GM23248 (cell line): ENCODE measurements at regions not wholly inside any gene's neighbourhood (a gene's known extent, or its start where the extent isn't known, plus 50 kb on each side); places are given as distances from the start of the nearest gene placed in this dataset.

Experiments
- EZH2 ChIP-seq: fragments of 200-600 bp; sonication (generic); IDR thresholded peaks from 2 replicates; pipeline ENCODE4 v1.6.1; 2018; ENCODE audit warnings: antibody characterized with exemption, mild to moderate bottlenecking; ENCODE audit not compliant: insufficient read depth, poor library complexity, severe bottlenecking
- EZH2phosphoT487 ChIP-seq: fragments of 200-600 bp; sonication (generic); IDR thresholded peaks from 2 replicates; pipeline ENCODE4 v1.6.1; 2018; ENCODE audit warnings: antibody characterized with exemption, moderate library complexity, mild to moderate bottlenecking, low read depth; ENCODE audit not compliant: insufficient read depth

GRCh38 chr13:92967923-92968322, 258.7 kb upstream of the GPC6 start:
- no peak for TF ChIP-seq EZH2
- no peak for TF ChIP-seq EZH2phosphoT487
